HEK293 (cell line): ENCODE measurements at regions not wholly inside any gene's neighbourhood (a gene's known extent, or its start where the extent isn't known, plus 50 kb on each side); places are given as distances from the start of the nearest gene placed in this dataset.
"Not testable (repeated sequence)": the region's sequence is repeated elsewhere in the genome, so short reads cannot be mapped to it uniquely, and the experiment has no call there.

ENCODE experiments used
- CTCF ChIA-PET: fragments of 350-600 bp; formaldehyde crosslinking; extraction: SDS; loops from one replicate; lab custom pipeline; 2021; ENCODE audit warnings: antibody characterized with exemption; lab: Yijun Ruan, JAX
- POLR2A ChIA-PET: fragments of 300-600 bp; formaldehyde crosslinking; extraction: SDS; loops from one replicate; lab custom pipeline; 2020; ENCODE audit warnings: antibody characterized with exemption, inconsistent platforms; lab: Yijun Ruan, JAX
- H3K27ac ChIP-seq: fragments of 200-500 bp; sonication (Bioruptor generic); 2 replicates; pipeline ENCODE4 v1.5.1; 2014; ENCODE audit warnings: low read depth, low read length, control low read depth, inconsistent platforms; ENCODE audit errors: extremely low read depth
- H3K36me3 ChIP-seq, 2 experiments: fragments of 200-500 bp in 1 of 2; sonication (Bioruptor generic) in 1 of 2; 1 replicate in 1 of 2; 2 replicates in 1 of 2; pipeline ENCODE4 v1.5.1; 2014 to 2017; ENCODE audit warnings: inconsistent platforms in 2 of 2, low read length in 2 of 2; ENCODE audit not compliant: control insufficient read depth in 2 of 2, insufficient read depth in 1 of 2
- H3K4me1 ChIP-seq: fragments of 200-500 bp; sonication (Bioruptor generic); 2 replicates; pipeline ENCODE4 v1.5.1; 2014; ENCODE audit warnings: mild to moderate bottlenecking, low read length, inconsistent platforms; ENCODE audit not compliant: control insufficient read depth, insufficient read depth
- H3K4me3 ChIP-seq: 2 replicates; pipeline ENCODE4 v1.5.1; 2011; ENCODE audit warnings: low read depth, mild to moderate bottlenecking, control low read depth, low read length, moderate library complexity
- H3K9me3 ChIP-seq: fragments of 200-500 bp; sonication (Bioruptor generic); 2 replicates; pipeline ENCODE4 v1.5.1; 2014; ENCODE audit warnings: low read depth, low read length, inconsistent platforms; ENCODE audit not compliant: control insufficient read depth, insufficient read depth
- CTCF ChIP-seq: fragments of 450-650 bp; formaldehyde crosslinking; IDR thresholded peaks from 2 replicates; pipeline ENCODE4 v1.5.1; 2016; ENCODE audit warnings: missing biosample characterization, missing genetic modification characterization
- EGR2 ChIP-seq: fragments of 450-650 bp; formaldehyde crosslinking; IDR thresholded peaks from 2 replicates; pipeline ENCODE4 v1.5.1; 2016; ENCODE audit warnings: low read depth, missing biosample characterization, missing genetic modification characterization
- PRDM1 ChIP-seq: fragments of 450-650 bp; formaldehyde crosslinking; IDR thresholded peaks from 2 replicates; pipeline ENCODE4; 2016; ENCODE audit warnings: missing biosample characterization, missing genetic modification characterization
- PRDM2 ChIP-seq: fragments of 450-650 bp; formaldehyde crosslinking; IDR thresholded peaks from 2 replicates; pipeline ENCODE4 v1.5.1; 2016; ENCODE audit warnings: missing biosample characterization, missing genetic modification characterization, borderline replicate concordance
- ZBTB10 ChIP-seq: fragments of 450-650 bp; formaldehyde crosslinking; IDR thresholded peaks from 2 replicates; pipeline ENCODE4 v1.5.1; 2016; ENCODE audit warnings: missing biosample characterization, missing genetic modification characterization
- ZFP69B ChIP-seq: fragments of 450-650 bp; formaldehyde crosslinking; IDR thresholded peaks from 2 replicates; pipeline ENCODE4 v1.5.1; 2016; ENCODE audit warnings: missing biosample characterization, missing genetic modification characterization
- ZNF510 ChIP-seq: fragments of 450-650 bp; formaldehyde crosslinking; IDR thresholded peaks from 2 replicates; pipeline ENCODE4 v1.5.1; 2018; ENCODE audit warnings: mild to moderate bottlenecking, missing genetic modification characterization, missing biosample characterization; ENCODE audit not compliant: insufficient replicate concordance
- ZNF610 ChIP-seq: fragments of 450-650 bp; formaldehyde crosslinking; IDR thresholded peaks from 2 replicates; pipeline ENCODE4 v1.5.1; 2016; ENCODE audit warnings: missing biosample characterization, missing genetic modification characterization, borderline replicate concordance
- ZNF747 ChIP-seq: fragments of 450-650 bp; formaldehyde crosslinking; IDR thresholded peaks from 2 replicates; pipeline ENCODE4 v1.5.1; 2016; ENCODE audit warnings: missing biosample characterization, missing genetic modification characterization

GRCh38 chr6:97501853-97502252, 218.8 kb upstream of the MMS22L start (continued):
- no peak for TF ChIP-seq ZNF510 (tag by site-specific recombination)
- no peak for TF ChIP-seq PRDM1
- TF ChIP-seq EGR2 (tag by site-specific recombination), result no peak
- no peak for TF ChIP-seq ZFP69B (tag by site-specific recombination)
- no peak for TF ChIP-seq ZNF747 (tag by site-specific recombination)
- TF ChIP-seq PRDM2 (tag by site-specific recombination), result no peak

- H3K4me3 ChIP-seq, result no peak overlapping the region
- H3K36me3 ChIP-seq, result no peaks in the 10 kb centered on the region
- no peaks in the 10 kb centered on the region for H3K4me1 ChIP-seq
- TF ChIP-seq ZNF610 (tag by site-specific recombination), result no peak
- no peak for TF ChIP-seq ZBTB10 (tag by site-specific recombination)
- TF ChIP-seq CTCF (tag by site-specific recombination), result no peak
- CTCF ChIA-PET, result interaction anchor here (0.7 kb wide), 1 partner anchor 9 kb away, joined by 4 read pairs; no protein-coding TSS in a partner anchor
- no peak overlapping the region for H3K27ac ChIP-seq
- POLR2A ChIA-PET, result no interaction called here
- no peaks in the 10 kb centered on the region for H3K9me3 ChIP-seq
Measured at GRCh38 chr6:97508646-97509045, 225.6 kb upstream of the MMS22L start.

- H3K27ac ChIP-seq, H3K4me1 ChIP-seq, H3K9me3 ChIP-seq, H3K4me3 ChIP-seq, H3K36me3 ChIP-seq: not testable (repeated sequence)
- ChIA-PET CTCF (interaction anchor here (0.7 kb wide), 1 partner anchor 84 kb away, joined by 4 read pairs; no protein-coding TSS in a partner anchor), POLR2A (interaction anchor here (0.6 kb wide), 1 partner anchor 28 kb away, joined by 3 read pairs; no protein-coding TSS in a partner anchor)
Measured at GRCh38 chr6:97513260-97513659, 230.2 kb upstream of the MMS22L start.
